GM11168 (cell line): ENCODE measurements at regions not wholly inside any gene's neighbourhood (a gene's known extent, or its start where the extent isn't known, plus 50 kb on each side); places are given as distances from the start of the nearest gene placed in this dataset.
"Not testable (repeated sequence)": the region's sequence is repeated elsewhere in the genome, so short reads cannot be mapped to it uniquely, and the experiment has no call there.

ENCODE experiments used
- in situ Hi-C: fragments of 300-500 bp; cut with MboI; formaldehyde crosslinking; loops from one replicate; pipeline ENCODE4 v1.12.0; 2022; ENCODE audit warnings: low sequenced_read_pairs; ENCODE audit not compliant: unreplicated experiment

- in situ Hi-C loops: no loop called here
Observed at GRCh38 chr5:30539004-30539634, 654.4 kb upstream of the CDH6 start.

- in situ Hi-C loops: no loop called here
Observed at GRCh38 chr5:30525353-30525752, 668.1 kb upstream of the CDH6 start.

- in situ Hi-C loops: no loop called here
Observed at GRCh38 chr5:30524428-30524827, 669.1 kb upstream of the CDH6 start.

DNA sequence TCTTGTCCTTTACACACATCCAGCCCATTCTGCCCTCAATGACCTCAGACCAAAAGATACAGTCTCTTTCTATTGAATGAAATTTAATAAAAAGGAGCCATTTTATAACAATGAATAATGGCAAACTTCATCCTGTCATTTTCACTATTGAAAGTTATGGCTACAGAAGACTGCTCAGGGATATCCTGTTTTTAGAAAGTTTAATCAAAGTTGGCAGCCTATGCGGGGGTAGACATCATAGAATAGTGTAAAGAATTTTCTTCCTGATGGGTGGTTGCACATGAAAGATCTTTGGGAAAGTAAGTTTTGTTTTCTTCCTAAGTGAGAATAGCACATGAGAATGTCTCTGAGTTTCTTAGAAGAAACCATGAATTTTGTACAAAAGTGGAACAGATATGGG lies 670.4 kb upstream of the CDH6 start:
- in situ Hi-C loops: no loop called here

- in situ Hi-C loops: no loop called here
Observed at GRCh38 chr5:30505014-30505886, 688.2 kb upstream of the CDH6 start.

DNA sequence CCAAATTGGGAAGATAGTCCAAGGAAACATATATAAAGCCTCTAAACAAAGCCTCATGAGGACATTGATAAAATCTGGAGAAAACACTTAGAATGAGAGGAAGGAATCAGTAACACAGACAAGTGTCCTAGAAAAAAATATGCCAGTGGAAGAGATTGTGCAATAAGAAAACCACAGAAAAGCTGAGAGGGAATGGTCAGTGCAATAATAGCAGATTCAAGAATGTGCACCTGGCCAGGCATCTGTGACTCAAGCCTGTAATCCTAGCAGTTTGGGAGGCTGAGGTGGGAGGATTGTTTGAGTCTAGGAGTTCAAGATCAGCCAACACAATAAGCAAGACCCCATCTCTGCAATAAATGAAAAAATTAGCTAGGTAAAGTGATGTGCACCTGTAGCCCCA lies 691.2 kb upstream of the CDH6 start:
- in situ Hi-C loops: no loop called here

DNA sequence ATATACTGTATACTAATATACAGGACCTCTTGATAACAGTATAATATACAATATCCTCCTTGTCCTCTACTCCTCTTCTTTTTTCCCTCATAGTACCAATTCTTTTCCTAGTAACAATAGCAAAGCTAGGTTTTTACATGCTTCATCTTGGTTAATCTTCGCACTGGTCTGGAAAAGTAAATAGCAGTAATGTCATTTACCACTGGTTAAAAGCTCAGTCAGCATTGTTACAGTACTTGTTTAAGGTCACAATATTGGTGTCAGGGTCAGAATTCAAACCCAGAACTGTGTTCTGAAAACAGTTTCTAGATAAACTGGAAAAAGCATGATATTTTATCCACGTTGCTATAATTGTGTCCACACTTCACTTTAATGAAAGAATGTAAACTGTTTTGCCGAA lies 692.4 kb upstream of the CDH6 start:
- in situ Hi-C loops: no loop called here

GRCh38 chr5:30500513-30500912 lies 693.0 kb upstream of the CDH6 start:
- in situ Hi-C loops: no loop called here

DNA sequence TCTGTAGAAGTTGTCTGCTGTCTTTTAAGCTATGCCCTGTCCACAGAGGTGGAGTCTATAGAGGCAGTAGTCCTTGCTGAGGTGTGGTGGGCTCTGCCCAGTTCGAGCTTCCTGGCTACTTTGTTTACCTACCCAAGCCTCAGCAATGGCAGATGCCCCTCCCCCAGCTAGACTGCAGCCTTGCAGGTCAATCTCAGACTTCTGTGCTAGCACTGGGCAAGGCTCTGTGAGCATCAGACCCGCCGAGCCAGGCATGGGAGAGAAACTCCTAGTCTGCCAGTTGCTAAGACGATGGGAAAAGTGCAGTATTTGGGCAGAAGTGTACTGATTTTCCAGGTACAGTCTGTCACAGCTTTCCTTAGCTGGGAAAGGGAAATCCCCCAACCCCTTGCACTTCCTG lies 694.1 kb upstream of the CDH6 start:
- in situ Hi-C loops: no loop called here

- in situ Hi-C loops: no loop called here
Observed at GRCh38 chr5:30498972-30499371, 694.5 kb upstream of the CDH6 start.

- in situ Hi-C loops: not testable (repeated sequence)
Observed at GRCh38 chr5:30498509-30498908, 695.0 kb upstream of the CDH6 start.

GRCh38 chr5:30494113-30494512 lies 699.4 kb upstream of the CDH6 start:
- in situ Hi-C loops: not testable (repeated sequence)

DNA sequence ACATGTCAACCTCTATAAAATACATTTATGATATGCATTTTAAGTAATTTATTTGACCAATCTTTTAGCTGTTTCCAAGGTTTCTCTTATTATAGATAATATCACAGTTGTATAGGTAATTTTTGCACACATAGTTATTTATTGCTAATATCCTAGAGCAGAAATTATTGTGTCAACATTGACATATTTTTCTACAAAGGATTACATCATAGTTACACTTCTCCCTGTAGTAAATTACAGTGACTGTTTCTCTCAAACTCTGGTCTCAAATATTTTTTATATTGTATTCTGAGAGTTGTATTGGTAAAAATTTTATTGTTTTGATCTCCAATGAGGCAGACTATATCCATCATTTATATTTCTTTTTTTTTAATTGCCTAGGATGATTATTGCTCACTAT lies 714.4 kb upstream of the CDH6 start:
- in situ Hi-C loops: no loop called here

- in situ Hi-C loops: no loop called here
Observed at GRCh38 chr5:30475429-30475828, 718.1 kb upstream of the CDH6 start.

DNA sequence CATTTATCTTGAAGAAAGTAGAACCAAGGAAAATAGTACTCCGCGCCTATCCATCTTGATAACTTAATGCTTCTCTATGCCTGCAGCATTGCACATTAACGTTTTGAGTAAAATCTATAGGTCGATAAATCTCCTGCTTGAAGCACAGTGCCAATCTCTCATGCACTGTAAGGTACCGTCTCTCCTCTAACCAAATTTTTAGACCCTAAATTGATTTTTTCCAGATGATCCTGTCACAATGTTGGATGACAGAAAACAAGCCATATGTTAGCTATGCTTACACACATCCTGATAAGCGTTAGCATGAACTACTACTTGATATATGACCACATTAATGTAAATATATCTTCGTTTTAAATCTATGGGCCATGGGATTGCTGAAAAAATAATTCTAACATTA lies 723.8 kb upstream of the CDH6 start:
- in situ Hi-C loops: no loop called here

GRCh38 chr5:30458681-30459080 lies 734.8 kb upstream of the CDH6 start:
- in situ Hi-C loops: no loop called here

- in situ Hi-C loops: not testable (repeated sequence)
Observed at GRCh38 chr5:30455484-30455883, 738.0 kb upstream of the CDH6 start.

GRCh38 chr5:30453168-30453567 lies 740.3 kb upstream of the CDH6 start:
- in situ Hi-C loops: no loop called here

GRCh38 chr5:30450153-30450552 lies 743.3 kb upstream of the CDH6 start:
- in situ Hi-C loops: no loop called here

DNA sequence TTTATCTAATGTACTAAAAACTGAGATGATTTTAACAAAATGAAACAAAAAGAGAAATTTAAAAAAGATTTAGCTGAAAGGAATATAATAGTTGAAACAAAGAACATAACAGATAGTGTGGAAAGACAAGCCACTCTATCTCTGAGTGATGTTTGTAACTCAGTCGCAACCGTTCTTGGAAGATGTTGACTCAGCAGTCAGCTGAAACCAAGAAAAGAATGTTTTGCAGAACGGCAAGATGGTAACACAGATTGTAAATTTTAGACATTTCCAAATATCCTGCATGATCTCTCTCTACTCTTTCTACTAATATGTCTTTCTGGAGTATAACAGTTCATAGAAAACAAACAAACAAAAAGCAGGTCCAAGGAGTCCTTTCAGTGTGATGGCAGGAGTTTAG lies 746.1 kb upstream of the CDH6 start:
- in situ Hi-C loops: no loop called here

DNA sequence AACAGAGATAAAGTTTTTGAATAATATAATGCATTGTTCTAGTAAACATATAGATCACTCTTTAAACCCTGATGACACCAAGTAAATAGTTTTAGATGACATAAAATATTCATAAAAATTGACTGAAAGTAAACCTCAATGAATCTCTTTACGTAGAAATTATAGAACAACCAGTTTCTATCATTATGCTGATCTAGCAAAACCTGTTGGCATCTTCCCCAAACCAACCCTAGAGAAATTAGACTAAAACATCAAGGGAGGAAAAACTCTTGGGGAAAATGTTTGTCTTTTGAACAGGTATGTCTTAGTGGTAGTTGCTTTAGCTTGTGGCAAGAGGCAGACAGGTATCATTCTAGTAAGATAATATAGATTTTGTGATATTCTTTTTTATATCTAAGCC lies 747.0 kb upstream of the CDH6 start:
- in situ Hi-C loops: no loop called here

- in situ Hi-C loops: no loop called here
Observed at GRCh38 chr5:30438785-30439184, 754.7 kb upstream of the CDH6 start.
